HEK293 (cell line): ENCODE measurements at regions not wholly inside any gene's neighbourhood (a gene's known extent, or its start where the extent isn't known, plus 50 kb on each side); places are given as distances from the start of the nearest gene placed in this dataset.

Source experiments
- CTCF ChIA-PET: fragments of 350-600 bp; formaldehyde crosslinking; extraction: SDS; loops from one replicate; lab custom pipeline; 2021; ENCODE audit warnings: antibody characterized with exemption; lab: Yijun Ruan, JAX
- POLR2A ChIA-PET: fragments of 300-600 bp; formaldehyde crosslinking; extraction: SDS; loops from one replicate; lab custom pipeline; 2020; ENCODE audit warnings: antibody characterized with exemption, inconsistent platforms; lab: Yijun Ruan, JAX
- H3K27ac ChIP-seq: fragments of 200-500 bp; sonication (Bioruptor generic); 2 replicates; pipeline ENCODE4 v1.5.1; 2014; ENCODE audit warnings: low read depth, low read length, control low read depth, inconsistent platforms; ENCODE audit errors: extremely low read depth
- H3K36me3 ChIP-seq, 2 experiments: fragments of 200-500 bp in 1 of 2; sonication (Bioruptor generic) in 1 of 2; 1 replicate in 1 of 2; 2 replicates in 1 of 2; pipeline ENCODE4 v1.5.1; 2014 to 2017; ENCODE audit warnings: inconsistent platforms in 2 of 2, low read length in 2 of 2; ENCODE audit not compliant: control insufficient read depth in 2 of 2, insufficient read depth in 1 of 2
- H3K4me1 ChIP-seq: fragments of 200-500 bp; sonication (Bioruptor generic); 2 replicates; pipeline ENCODE4 v1.5.1; 2014; ENCODE audit warnings: mild to moderate bottlenecking, low read length, inconsistent platforms; ENCODE audit not compliant: control insufficient read depth, insufficient read depth
- H3K4me3 ChIP-seq: 2 replicates; pipeline ENCODE4 v1.5.1; 2011; ENCODE audit warnings: low read depth, mild to moderate bottlenecking, control low read depth, low read length, moderate library complexity
- H3K9me3 ChIP-seq: fragments of 200-500 bp; sonication (Bioruptor generic); 2 replicates; pipeline ENCODE4 v1.5.1; 2014; ENCODE audit warnings: low read depth, low read length, inconsistent platforms; ENCODE audit not compliant: control insufficient read depth, insufficient read depth
- GFI1B ChIP-seq: fragments of 450-650 bp; formaldehyde crosslinking; IDR thresholded peaks from 2 replicates; pipeline ENCODE4 v1.5.1; 2016; ENCODE audit warnings: missing biosample characterization, missing genetic modification characterization
- GLIS1 ChIP-seq: fragments of 450-650 bp; formaldehyde crosslinking; IDR thresholded peaks from 2 replicates; pipeline ENCODE4 v1.5.1; 2016; ENCODE audit warnings: missing biosample characterization, missing genetic modification characterization
- SP3 ChIP-seq: fragments of 450-650 bp; formaldehyde crosslinking; IDR thresholded peaks from 2 replicates; pipeline ENCODE4 v1.5.1; 2016; ENCODE audit warnings: missing biosample characterization, missing genetic modification characterization
- SP7 ChIP-seq: fragments of 450-650 bp; formaldehyde crosslinking; IDR thresholded peaks from 2 replicates; pipeline ENCODE4 v1.5.1; 2016; ENCODE audit warnings: missing biosample characterization, missing genetic modification characterization
- TSHZ1 ChIP-seq: fragments of 450-650 bp; formaldehyde crosslinking; IDR thresholded peaks from 2 replicates; pipeline ENCODE4 v1.5.1; 2016; ENCODE audit warnings: missing biosample characterization, missing genetic modification characterization, borderline replicate concordance
- ZEB2 ChIP-seq: fragments of 450-650 bp; formaldehyde crosslinking; IDR thresholded peaks from 2 replicates; pipeline ENCODE4 v1.5.1; 2016; ENCODE audit warnings: missing biosample characterization, missing genetic modification characterization
- ZNF133 ChIP-seq: fragments of 450-650 bp; formaldehyde crosslinking; IDR thresholded peaks from 2 replicates; pipeline ENCODE4 v1.5.1; 2016; ENCODE audit warnings: missing biosample characterization, missing genetic modification characterization
- ZNF175 ChIP-seq: fragments of 450-650 bp; formaldehyde crosslinking; IDR thresholded peaks from 2 replicates; pipeline ENCODE4 v1.5.1; 2016; ENCODE audit warnings: missing biosample characterization, missing genetic modification characterization
- ZNF202 ChIP-seq: fragments of 450-650 bp; formaldehyde crosslinking; IDR thresholded peaks from 2 replicates; pipeline ENCODE4 v1.5.1; 2016; ENCODE audit warnings: missing biosample characterization, missing genetic modification characterization, borderline replicate concordance
- ZNF211 ChIP-seq: fragments of 450-650 bp; formaldehyde crosslinking; IDR thresholded peaks from 2 replicates; pipeline ENCODE4 v1.5.1; 2016; ENCODE audit warnings: low read depth, missing biosample characterization, missing genetic modification characterization
- ZNF266 ChIP-seq: fragments of 450-650 bp; formaldehyde crosslinking; IDR thresholded peaks from 2 replicates; pipeline ENCODE4 v1.5.1; 2016; ENCODE audit warnings: missing biosample characterization, missing genetic modification characterization, low read depth
- ZNF335 ChIP-seq: fragments of 450-650 bp; formaldehyde crosslinking; conservative IDR thresholded peaks from 2 replicates; pipeline ENCODE4 v1.5.1; 2016; ENCODE audit warnings: missing biosample characterization, missing genetic modification characterization
- ZNF394 ChIP-seq: fragments of 450-650 bp; formaldehyde crosslinking; IDR thresholded peaks from 2 replicates; pipeline ENCODE4 v1.5.1; 2016; ENCODE audit warnings: missing biosample characterization, missing genetic modification characterization, mild to moderate bottlenecking, moderate library complexity, borderline replicate concordance
- ZNF398 ChIP-seq: fragments of 450-650 bp; formaldehyde crosslinking; IDR thresholded peaks from 2 replicates; pipeline ENCODE4 v1.5.1; 2017; ENCODE audit warnings: missing biosample characterization, missing genetic modification characterization
- ZNF473 ChIP-seq: fragments of 450-650 bp; formaldehyde crosslinking; IDR thresholded peaks from 2 replicates; pipeline ENCODE4 v1.5.1; 2017; ENCODE audit warnings: missing biosample characterization, missing genetic modification characterization
- ZNF555 ChIP-seq: fragments of 450-650 bp; formaldehyde crosslinking; conservative IDR thresholded peaks from 2 replicates; pipeline ENCODE4 v1.5.1; 2017; ENCODE audit warnings: missing biosample characterization, mild to moderate bottlenecking, missing genetic modification characterization, inconsistent platforms
- ZNF561 ChIP-seq: fragments of 450-650 bp; IDR thresholded peaks from 2 replicates; pipeline ENCODE4 v1.5.1; 2018; ENCODE audit warnings: missing biosample characterization, missing genetic modification characterization, borderline replicate concordance
- ZNF596 ChIP-seq: fragments of 450-650 bp; IDR thresholded peaks from 2 replicates; pipeline ENCODE4 v1.5.0; 2018; ENCODE audit warnings: missing biosample characterization, mild to moderate bottlenecking, missing genetic modification characterization, moderate library complexity
- ZNF623 ChIP-seq: fragments of 450-650 bp; formaldehyde crosslinking; IDR thresholded peaks from 2 replicates; pipeline ENCODE4 v1.5.1; 2016; ENCODE audit warnings: missing biosample characterization, missing genetic modification characterization
- ZNF664 ChIP-seq: fragments of 450-650 bp; formaldehyde crosslinking; IDR thresholded peaks from 2 replicates; pipeline ENCODE4 v1.5.1; 2016; ENCODE audit warnings: missing biosample characterization, missing genetic modification characterization
- TF ChIP-seq, protein P1 (sequence below): fragments of 450-650 bp; formaldehyde crosslinking; IDR thresholded peaks from 2 replicates; pipeline ENCODE4 v1.5.1; 2016; ENCODE audit warnings: missing biosample characterization, missing genetic modification characterization
- TF ChIP-seq, protein P2 (sequence below): fragments of 450-650 bp; formaldehyde crosslinking; IDR thresholded peaks from 2 replicates; pipeline ENCODE4 v1.5.1; 2016; ENCODE audit warnings: missing biosample characterization, missing genetic modification characterization
- TF ChIP-seq, protein P3 (sequence below): fragments of 450-650 bp; formaldehyde crosslinking; IDR thresholded peaks from 2 replicates; pipeline ENCODE4 v1.5.1; 2016; ENCODE audit warnings: missing biosample characterization, missing genetic modification characterization

DNA sequence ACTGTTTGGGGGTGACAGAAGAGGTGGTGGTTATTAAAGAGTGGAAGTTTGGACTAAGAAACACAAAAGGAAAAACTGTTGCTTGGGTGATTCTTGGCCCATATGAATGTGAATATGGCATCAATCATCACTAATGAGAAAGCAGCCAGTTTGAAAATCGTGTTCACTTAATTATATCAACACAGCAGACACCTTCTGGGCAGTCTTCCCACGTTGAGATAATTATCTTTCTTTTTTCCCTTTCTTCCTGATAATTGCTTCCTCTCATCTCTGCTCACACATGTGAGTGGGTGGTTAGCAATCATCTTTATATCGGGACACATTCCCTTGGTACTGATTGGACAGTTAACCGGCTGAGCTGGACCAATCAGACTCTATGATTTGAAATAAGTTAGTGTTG is 539.7 kb downstream of the AACS start (continued):
- TF ChIP-seq, protein P1, sequence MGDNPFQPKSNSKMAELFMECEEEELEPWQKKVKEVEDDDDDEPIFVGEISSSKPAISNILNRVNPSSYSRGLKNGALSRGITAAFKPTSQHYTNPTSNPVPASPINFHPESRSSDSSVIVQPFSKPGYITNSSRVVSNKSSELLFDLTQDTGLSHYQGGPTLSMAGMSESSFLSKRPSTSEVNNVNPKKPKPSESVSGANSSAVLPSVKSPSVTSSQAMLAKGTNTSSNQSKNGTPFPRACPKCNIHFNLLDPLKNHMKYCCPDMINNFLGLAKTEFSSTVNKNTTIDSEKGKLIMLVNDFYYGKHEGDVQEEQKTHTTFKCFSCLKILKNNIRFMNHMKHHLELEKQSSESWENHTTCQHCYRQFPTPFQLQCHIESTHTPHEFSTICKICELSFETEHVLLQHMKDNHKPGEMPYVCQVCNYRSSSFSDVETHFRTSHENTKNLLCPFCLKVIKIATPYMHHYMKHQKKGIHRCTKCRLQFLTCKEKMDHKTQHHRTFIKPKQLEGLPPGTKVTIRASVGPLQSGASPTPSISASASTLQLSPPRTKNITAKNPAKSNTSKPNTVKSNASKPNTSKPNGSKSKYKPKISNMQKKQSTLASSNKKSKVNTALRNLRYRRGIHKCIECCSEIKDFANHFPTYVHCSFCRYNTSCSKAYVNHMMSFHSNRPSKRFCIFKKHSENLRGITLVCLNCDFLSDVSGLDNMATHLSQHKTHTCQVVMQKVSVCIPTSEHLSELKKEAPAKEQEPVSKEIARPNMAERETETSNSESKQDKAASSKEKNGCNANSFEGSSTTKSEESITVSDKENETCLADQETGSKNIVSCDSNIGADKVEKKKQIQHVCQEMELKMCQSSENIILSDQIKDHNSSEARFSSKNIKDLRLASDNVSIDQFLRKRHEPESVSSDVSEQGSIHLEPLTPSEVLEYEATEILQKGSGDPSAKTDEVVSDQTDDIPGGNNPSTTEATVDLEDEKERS = no peak
- TF ChIP-seq ZNF555 (tag by site-specific recombination) = no peak
- TF ChIP-seq ZNF175 (tag by site-specific recombination) = no peak
- no peak for TF ChIP-seq ZNF398 (tag by site-specific recombination)

DNA sequence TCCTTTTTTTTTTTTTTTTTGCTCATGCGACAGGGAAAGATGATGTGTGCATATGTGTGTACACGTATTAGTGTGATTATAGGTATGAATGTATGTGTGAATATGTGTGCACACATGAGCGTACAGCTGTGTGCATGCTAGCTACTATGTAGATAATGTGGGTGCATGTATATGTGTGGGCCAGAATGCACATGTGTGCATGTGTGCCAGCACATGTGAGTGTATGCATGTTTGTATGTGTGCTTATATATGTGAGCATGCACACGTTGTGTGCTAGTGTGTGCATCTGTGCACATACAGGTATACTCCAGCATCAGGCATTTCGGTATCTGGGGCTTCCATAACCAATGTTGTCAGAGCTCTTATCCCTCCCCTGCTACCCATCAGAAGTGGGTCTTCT is 541.1 kb downstream of the AACS start:
- H3K4me1 ChIP-seq = no peaks in the 10 kb centered on the region
- H3K9me3 ChIP-seq = no peaks in the 10 kb centered on the region
- H3K27ac ChIP-seq = no peak overlapping the region
- no peak for TF ChIP-seq ZNF211 (tag by site-specific recombination)
- TF ChIP-seq ZNF202 (tag by site-specific recombination) = no peak
- TF ChIP-seq ZNF664 (tag by site-specific recombination) = no peak
- TF ChIP-seq ZNF623 (tag by site-specific recombination) = no peak
- TF ChIP-seq SP7 = no peak
- TF ChIP-seq ZNF561 (tag by site-specific recombination) = no peak
- TF ChIP-seq ZNF473 (tag by site-specific recombination) = no peak
- no peak for TF ChIP-seq TSHZ1 (tag by site-specific recombination)
- TF ChIP-seq GFI1B (tag by site-specific recombination) = no peak
- TF ChIP-seq, protein P2, sequence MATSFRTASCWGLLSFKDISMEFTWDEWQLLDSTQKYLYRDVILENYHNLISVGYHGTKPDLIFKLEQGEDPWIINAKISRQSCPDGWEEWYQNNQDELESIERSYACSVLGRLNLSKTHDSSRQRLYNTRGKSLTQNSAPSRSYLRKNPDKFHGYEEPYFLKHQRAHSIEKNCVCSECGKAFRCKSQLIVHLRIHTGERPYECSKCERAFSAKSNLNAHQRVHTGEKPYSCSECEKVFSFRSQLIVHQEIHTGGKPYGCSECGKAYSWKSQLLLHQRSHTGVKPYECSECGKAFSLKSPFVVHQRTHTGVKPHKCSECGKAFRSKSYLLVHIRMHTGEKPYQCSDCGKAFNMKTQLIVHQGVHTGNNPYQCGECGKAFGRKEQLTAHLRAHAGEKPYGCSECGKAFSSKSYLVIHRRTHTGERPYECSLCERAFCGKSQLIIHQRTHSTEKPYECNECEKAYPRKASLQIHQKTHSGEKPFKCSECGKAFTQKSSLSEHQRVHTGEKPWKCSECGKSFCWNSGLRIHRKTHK (tag by site-specific recombination) = no peak
- TF ChIP-seq ZNF394 (tag by site-specific recombination) = no peak
- TF ChIP-seq GLIS1 (tag by site-specific recombination) = no peak
- no peak for TF ChIP-seq ZNF335
- TF ChIP-seq, protein P3, sequence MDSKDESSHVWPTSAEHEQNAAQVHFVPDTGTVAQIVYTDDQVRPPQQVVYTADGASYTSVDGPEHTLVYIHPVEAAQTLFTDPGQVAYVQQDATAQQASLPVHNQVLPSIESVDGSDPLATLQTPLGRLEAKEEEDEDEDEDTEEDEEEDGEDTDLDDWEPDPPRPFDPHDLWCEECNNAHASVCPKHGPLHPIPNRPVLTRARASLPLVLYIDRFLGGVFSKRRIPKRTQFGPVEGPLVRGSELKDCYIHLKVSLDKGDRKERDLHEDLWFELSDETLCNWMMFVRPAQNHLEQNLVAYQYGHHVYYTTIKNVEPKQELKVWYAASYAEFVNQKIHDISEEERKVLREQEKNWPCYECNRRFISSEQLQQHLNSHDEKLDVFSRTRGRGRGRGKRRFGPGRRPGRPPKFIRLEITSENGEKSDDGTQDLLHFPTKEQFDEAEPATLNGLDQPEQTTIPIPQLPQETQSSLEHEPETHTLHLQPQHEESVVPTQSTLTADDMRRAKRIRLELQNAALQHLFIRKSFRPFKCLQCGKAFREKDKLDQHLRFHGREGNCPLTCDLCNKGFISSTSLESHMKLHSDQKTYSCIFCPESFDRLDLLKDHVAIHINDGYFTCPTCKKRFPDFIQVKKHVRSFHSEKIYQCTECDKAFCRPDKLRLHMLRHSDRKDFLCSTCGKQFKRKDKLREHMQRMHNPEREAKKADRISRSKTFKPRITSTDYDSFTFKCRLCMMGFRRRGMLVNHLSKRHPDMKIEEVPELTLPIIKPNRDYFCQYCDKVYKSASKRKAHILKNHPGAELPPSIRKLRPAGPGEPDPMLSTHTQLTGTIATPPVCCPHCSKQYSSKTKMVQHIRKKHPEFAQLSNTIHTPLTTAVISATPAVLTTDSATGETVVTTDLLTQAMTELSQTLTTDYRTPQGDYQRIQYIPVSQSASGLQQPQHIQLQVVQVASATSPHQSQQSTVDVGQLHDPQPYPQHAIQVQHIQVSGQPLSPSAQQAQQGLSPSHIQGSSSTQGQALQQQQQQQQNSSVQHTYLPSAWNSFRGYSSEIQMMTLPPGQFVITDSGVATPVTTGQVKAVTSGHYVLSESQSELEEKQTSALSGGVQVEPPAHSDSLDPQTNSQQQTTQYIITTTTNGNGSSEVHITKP = no peak
- TF ChIP-seq ZNF266 (tag by site-specific recombination) = no peak
- TF ChIP-seq ZNF133 (tag by site-specific recombination) = no peak
- TF ChIP-seq ZEB2 (tag by site-specific recombination) = no peak
- no peak for TF ChIP-seq SP3
- TF ChIP-seq ZNF596 = no peak
- H3K36me3 ChIP-seq = no peaks in the 10 kb centered on the region
- no peak overlapping the region for H3K4me3 ChIP-seq
- POLR2A ChIA-PET = no interaction called here
- CTCF ChIA-PET = interaction anchor here (0.6 kb wide), 1 partner anchor 152 kb away, joined by 3 read pairs; no protein-coding TSS in a partner anchor
